ENCODE measurements at regions not wholly inside any gene's neighbourhood (a gene's known extent, or its start where the extent isn't known, plus 50 kb on each side); places are given as distances from the start of the nearest gene placed in this dataset.

DNA sequence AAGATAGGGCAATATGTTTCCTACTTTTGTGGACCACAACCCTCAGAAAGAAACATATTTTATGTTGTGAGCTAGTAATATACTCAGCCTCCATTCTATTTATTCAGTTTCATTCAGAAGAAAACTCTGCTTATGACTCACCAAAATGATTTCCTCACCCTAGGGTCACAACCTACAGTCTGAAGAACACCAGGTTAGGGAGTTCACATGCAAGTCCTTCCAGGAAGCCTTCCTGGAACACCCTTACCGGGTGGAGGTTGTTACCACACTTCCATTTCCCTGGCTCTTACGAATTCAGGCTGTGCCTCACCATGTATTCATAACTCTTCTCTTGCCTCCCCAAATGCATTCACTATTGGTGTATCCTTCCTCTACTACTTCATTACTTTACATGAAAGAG lies 228.0 kb upstream of the ADAMTS9 start:
- no peak for DNase-seq (ENCODE audit: low spot score)

DNA sequence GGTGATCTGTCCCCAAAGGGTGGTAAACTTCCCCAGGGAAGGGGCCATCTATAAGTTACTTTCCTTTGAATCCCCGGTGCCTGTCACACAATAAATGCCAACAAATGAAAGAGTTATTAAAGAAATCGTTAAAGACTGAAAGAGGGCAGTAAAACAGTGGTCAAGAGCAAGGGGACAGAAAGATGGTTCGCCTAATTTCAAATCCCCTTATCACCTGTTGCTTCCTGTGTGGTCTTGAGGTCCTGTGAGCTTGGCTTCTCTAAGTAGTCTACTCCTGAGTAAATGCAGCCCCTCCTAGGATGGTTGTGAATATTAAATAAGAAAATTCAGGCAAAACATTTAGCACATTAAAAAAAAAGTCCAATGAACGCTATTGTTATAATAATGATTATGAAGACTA lies 225.7 kb upstream of the ADAMTS9 start:
- no peak for DNase-seq (ENCODE audit: low spot score)

DNA sequence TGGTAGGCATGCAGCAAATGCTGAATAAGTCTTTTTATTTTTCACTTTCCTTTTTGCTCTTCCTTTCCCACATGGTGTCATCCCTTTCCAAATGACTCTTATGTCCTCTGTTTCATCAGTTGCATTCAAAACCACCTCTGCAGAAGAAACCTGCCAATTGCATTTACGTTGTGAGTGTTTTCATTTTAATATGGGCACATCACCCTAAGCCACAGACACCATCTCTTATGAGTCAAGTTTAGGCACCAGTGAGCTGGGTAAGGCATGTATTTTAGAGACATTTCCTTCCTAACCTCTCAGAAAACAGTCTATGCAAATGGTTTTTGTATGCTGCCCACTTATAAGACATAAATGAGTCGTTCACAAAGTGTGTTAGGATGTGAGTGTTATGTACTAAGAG lies 223.3 kb upstream of the ADAMTS9 start:
- DNase-seq (ENCODE audit: low spot score) = no peak

DNA sequence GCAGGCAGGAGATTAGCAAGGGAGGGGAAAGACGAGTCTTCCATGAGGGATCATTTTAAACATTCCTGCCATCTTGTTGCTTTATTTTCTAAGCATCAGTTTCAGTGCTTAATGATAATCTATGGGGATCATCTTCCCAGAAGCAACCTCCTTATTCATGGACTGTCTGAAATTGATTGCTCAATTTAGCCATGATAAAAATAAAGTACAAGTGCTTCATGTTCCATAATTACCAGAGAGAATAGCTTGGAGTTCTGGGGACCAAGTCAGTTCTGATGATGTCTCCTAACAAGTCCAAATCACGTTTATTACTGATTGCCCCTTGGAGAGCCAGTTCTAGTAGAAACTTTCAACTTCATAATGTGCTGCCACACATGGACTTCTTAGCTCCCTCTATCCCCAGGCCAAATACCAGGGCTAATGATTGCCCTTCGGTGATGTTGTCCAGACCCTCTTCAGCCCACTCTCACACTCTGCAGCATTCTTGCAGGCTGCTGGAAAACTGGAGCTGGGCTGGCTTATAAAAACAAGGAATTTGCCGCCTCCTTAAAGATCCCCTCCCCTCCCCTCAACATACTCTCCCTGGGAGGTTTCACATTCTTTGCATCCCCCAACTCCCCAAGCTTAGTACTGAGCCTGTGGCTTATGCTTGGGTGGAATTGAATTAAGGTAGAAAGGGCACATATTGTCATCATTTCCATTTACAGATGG lies 222.1 kb upstream of the ADAMTS9 start:
- no peak for DNase-seq (ENCODE audit: low spot score)

DNA sequence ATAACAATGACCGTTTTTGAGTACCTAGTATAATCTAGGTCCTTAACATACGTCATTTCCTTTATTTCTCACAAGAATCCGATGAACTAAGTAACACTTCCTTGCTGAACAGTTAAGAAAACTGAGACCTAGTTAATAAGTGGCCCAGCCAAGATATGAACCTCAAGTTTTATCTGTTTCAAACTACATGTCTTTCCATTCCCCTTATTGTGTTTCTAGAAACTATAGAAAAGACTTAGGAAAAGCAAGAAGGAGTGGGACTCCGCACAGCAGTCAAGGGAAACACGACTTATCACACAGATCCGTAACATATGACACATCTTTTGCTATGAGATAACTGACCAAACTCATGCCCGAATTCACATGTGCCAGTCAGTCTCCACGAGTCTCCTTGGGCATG lies 221.2 kb upstream of the ADAMTS9 start:
- DNase-seq (ENCODE audit: low spot score) = no peak

DNA sequence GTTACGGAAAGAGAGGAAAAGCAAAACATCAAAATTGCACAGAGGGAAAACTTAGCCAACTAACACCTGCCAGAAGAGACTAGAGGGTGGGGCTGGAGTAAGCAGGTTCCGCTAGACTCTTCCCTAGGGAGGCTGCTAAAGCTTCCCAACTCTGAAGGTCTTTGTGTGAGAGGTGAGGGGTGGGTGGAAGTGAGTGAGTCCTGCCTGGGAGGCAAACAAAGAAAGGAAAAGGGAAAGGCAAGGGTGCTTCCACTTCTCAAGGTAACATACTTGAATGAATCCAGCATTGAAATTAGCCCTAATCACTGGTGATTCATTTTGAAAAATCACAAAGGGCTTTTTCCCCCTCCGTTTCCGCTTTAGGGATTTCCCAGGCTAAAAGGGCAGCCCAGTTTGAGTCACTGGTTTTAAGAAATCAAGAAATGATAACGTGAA lies 220.5 kb upstream of the ADAMTS9 start:
- DNase-seq (ENCODE audit: low spot score) = no peak

DNA sequence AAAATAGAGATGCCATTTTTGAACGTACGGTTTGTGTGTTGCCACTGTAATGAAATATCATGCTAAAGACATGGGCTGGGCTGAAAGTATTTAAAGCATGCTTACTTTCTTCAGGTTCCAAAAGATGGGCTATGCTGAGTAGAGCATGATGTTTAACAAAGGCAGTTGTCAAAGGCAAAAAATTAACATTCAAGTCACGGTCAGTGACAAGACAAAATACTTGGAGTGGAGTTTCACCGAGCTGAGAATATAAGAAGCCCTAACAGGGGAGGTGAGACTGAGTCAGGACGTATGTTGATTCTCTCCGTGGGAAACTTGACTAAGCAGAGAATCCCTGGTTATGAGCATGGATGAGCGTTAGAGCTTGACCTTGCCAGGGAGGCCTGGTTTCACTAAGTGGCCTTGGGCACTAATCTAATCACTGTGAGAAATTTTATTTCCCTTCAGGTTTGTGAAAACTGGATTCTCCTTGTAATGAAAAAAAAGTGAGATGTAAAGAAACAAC lies 218.2 kb upstream of the ADAMTS9 start:
- DNase-seq (ENCODE audit: low spot score) = no peak

DNA sequence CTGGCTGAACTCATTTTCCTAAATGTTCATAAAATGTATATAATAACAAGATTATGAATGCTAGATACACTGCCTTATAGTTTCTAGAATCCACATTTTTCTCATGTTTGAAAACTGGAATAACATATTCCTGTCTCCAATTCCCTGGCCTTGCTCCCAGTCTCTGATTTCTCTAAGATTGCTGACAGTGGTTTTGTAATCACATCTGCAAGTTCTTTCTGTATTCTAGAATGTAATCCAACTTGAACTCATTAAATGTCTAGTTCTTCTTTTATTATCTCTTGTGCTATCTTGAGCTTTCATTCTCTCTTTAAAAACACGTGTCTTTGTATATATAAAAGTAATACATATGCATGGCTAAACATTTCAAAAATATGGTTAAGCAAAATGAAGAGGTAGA lies 215.2 kb upstream of the ADAMTS9 start:
- DNase-seq (ENCODE audit: low spot score) = no peak

DNA sequence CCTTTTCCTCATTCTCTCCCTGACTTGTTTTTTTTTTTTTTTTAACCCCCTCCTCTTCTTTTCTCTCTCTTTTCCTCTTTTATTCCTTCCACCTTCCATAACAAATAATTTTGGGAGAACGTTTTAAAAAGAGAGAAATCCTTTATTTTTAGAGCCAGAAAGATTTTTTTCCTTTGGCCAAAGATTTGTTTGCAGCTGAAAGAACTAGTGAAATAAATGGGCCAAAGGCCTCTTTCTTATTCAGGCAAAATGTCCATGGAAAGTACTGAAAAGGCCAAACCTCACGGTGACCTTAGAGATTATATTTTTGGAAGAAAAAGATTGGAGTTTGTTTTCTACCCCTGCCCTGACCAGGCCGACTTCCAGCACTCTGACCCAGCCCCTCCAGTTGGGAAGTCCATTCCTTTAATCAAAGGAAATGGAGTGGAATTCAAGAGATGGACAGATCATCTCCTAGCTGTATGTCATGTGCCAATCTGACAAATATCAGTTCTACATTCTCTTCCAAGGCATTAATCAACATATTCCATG lies 214.3 kb upstream of the ADAMTS9 start:
- DNase-seq (ENCODE audit: low spot score) = no peak

DNA sequence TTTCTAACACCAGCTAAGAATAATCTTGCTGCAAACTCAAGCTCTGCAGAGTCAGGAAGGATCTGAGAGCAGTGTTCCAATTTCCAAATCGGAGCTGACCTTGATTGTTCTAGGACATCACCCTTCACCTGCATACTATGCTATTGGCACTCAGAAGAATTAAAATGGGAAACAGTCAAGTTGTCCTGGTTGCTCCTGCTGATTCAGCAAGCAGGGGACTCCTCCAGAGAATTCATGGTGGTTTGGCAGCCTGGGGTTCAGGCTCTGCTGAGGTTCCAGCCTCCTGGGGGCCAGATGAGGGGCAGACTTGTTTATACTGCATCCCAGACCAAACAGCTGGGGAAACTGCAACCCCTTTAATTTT lies 213.7 kb upstream of the ADAMTS9 start:
- no peak for DNase-seq (ENCODE audit: low spot score)

DNA sequence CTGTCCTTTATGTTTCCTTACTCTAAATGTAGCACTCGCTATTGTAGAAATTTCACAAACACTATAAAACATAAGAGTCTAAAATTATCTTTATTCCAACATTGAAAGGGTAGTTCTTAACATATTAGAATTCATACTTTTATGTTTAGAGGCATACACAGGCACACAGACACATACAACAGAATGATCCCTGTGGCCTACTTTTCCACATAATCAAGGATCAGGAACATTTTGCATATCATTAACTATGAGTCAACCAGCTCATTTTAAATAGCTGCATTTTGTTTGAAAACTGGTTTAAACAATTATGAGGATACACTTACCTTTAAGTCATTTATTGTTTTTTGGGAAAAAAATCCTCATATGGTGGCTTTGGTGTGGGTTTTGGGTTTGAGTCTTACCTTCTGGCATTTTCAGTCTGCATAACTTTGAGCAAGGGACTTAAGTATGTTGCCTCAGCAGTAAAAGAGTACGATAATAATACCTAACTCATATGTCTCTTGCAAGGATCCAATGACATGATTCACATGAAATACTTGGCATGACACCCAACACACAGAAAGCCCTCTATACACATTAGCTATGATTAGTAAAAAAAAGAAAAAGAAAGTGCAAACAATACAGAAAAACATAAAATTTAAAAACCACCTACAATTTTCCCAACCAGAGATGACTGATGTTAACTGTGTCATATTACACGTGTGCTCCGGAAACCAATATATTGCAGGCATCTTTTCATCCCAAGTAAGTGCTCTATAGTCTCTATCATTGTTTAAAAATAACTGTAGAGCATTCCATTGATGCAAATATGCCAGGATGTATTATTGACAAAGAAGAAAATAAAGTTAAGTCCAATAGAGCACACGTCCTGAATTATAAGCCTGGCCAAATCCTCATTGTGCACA lies 213.1 kb upstream of the ADAMTS9 start:
- DNase-seq (ENCODE audit: low spot score) = no peak

DNA sequence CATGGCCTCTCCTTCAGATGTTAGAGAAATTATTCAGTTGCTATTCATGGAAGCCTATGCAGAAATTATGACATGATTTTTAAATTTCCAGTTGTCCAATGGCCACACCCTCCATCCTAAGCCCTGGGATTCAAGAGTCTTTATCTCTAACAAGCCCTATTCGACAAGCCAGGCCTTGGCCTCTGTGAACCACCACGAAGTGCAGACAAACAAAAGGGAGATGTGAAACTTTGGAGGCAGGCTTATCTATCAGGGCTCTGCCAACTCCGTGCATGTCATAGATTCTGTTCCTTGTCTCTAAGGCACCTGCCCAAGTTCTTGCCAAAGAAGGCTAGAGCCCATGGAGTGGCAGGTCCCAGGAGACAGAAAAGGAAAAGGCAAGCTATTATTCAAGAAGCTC lies 212.4 kb upstream of the ADAMTS9 start:
- no peak for DNase-seq (ENCODE audit: low spot score)

DNA sequence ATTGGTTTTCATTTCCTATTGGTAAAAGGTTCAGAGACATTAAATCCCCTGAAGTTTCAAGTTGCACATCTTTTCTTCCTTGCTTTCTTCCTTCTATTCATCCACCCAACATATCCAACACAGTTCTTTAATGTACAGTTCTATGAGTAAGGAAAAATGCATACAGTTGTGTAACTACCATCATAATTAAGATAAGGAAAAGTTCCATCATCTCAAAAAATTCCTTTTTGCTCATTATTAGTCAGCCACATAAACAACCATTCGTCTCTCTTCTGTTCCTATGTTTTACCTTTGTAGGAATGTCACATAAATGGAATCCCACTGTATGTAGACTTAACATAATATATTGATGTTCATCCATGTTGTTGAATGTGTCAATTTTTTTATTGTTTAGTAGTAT lies 211.1 kb upstream of the ADAMTS9 start:
- DNase-seq (ENCODE audit: low spot score) = no peak

DNA sequence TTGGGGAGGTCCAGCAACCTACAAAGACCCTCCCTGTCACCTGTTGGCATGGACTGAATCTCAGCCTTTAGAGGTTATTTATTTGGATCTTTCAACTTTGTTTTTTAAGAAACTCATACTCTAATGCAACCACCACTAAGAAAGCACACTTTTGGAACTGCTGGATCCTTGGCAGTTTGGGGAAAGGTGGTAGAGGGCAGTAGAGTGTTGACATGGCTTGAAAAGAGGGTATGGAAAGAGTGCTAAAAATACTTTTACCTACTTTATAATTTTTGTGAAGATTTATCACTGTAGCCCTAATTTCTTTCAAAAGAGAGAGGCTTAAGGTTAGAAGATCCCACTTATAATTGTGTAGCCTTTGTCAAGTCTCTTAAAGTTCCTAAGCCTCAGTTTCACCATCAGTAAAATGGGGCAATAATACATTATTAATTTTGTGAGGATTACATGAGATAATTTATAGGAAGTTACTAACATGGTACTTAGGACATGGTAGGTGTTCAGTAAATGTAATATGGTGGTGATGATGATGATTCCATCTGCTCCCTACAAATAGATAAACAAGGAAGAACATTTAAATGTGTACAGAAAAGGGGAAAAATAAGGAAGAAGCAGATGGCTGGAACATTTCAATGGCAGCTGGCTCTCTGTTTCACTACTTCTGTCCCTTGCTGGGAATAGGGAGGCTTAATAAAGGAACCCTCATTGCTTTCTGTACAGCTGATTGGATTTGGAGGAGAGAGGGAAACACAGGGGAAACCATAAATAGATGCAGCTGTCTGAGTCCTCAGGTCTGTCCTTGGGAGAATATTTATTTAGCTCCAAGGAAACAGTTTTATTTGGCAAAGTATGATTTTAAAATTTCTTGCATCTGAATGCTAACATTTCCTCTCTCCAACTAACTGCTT lies 208.4 kb upstream of the ADAMTS9 start:
- no peak for DNase-seq (ENCODE audit: low spot score)

DNA sequence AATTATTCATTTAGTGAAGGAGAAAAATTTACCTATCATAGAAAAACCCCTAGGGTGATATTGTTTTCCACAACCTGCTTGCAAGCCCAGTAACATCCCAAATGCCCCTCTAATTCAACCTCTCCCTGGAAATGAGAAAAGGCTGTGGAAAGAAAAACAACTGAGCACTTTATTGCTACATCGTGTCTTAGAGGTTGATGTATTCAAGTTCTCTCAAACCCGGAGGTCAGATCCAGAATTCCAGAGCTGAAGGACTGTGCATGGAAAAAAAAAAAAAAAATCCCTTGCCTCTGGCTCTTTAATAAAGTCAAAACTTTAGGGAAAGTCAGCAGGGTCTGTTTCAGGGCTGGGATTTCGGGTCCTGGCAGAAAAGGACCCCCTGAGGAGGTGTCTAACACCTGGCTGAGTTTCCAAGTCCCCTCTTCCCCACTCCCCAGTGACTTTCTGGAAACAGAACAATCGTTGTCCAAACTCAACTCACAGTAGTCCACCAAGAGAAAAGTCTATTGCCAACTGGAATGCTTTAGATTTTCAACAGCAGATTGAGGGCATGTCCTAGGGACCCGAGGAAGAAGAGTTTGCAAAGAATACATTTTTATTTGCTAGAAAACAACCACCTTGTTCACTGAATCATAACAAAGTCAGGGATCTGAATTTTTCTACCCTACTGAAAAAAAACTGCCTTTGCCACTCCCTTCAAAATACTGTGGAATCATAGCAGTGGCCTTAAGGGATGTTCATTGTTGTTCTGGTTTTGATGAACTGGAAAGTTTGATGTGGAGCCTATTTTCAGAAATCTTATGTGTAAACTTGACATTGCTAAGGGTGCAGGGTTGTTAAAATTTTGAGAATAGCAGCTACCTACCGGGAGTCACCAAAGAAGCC lies 207.5 kb upstream of the ADAMTS9 start:
- DNase-seq (ENCODE audit: low spot score) = no peak

DNA sequence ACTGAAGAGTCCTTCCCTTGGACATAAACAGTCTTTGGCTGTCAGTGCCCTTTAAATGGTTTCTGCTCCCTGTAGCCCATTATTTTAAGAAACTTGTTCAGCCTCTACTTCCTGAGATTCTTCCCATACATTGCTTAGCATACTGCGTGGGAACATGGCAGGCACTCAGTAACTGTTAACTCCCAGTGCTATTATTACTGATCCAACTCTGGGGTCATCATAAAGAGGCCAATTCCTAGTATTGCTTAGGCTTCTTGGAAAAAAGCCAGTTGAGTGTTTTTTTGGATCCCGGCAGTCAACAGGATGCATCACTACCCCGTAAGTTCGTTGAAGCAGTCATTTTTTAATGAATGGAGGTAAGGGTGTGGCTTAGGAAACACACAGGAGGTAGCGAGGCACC lies 206.2 kb upstream of the ADAMTS9 start:
- DNase-seq (ENCODE audit: low spot score) = no peak

DNA sequence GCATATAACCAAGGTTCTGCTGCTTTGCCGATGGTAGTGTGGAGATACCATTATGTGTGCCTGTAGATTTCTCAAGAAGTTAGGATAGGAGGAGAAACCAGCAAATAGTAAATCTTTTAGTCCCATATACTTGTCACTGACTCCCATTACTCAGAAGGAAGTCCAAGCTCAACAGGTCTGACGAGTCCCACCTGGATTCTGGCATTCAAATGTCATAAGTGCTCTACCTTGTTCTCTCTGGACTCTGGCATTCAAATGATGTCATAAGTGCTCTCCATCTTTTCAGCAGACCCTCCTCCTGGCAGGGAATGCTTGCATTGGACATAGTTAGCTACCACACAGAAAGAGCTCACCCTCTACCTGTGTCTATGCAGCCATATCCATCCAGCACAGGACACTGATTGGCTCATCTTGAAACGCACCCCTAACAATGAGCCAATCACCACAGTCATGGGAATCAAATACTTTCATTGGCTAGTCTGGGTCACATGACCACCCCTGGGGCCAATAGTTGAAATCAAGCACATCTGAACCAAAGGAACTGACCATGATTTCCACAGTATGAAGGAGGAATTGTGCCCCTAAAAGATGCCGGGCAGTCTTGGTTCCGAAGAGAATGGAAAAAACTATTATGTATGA lies 205.0 kb upstream of the ADAMTS9 start:
- DNase-seq (ENCODE audit: low spot score) = no peak

DNA sequence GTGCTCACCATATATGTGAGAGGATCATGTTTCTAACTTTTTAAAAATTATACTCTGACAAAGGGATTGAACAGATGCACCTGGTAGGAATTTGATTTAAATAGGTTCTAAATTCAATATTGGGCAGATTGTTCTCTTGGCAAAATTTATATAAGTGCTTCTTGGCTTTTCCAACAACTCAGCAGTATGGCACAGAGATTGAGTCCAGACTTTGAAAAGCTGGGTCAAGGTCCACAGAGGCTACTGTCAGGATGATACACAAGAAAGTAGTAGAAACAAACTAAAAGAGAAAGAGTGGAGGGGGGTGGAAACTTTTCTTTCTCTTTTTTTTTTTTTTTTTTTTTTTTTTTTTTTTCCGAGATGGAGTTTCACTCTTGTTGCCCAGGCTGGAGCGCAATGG lies 203.2 kb upstream of the ADAMTS9 start:
- DNase-seq (ENCODE audit: low spot score) = no peak

DNA sequence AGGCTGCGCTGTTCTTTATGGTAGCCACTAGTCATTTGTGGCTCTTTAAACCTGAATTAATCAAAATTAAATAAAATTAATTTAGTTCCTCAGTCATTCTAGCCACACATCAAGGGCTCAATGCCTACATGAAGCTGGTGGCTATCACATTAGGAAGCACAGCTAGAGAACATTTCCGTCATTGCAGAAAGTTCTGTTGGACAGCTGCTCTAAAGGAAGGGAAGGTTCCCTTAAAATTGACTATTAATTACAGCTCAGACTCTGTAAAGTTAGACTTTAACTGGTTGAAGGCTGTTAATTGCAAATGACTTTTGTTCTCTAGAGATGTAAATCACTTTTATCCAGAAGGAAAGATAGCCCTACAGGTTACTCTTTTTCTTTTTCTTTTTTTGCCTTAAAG lies 202.7 kb upstream of the ADAMTS9 start:
- DNase-seq (ENCODE audit: low spot score) = no peak

DNA sequence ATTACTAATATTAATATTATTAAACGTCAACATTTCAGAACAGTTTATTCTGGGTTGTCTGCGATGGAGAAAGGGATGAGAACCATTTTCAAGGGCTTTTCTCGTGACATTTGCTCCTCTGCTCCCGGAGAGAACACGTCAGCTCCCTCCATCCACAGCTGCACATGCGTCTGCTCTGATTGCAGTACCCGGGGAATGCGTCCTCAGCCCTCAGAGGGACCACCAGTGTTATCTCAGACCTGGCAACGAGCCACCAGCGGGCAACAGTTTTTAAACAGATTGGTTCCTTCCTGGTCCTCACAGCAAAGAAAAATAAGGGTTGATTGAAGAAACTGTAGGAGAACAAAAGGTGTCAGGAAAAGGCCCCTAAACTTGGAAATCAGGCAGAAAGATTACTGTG lies 202.2 kb upstream of the ADAMTS9 start:
- no peak for DNase-seq (ENCODE audit: low spot score)
